Trophoblast cell (in vitro differentiated cells and primary cell): ENCODE measurements at regions not wholly inside any gene's neighbourhood (a gene's known extent, or its start where the extent isn't known, plus 50 kb on each side); places are given as distances from the start of the nearest gene placed in this dataset.

ENCODE experiments used
- DNase-seq, 2 donors: peaks; one replicate each; pipeline ENCODE4 v3.0.0-alpha.2; 2016
- H2AFZ ChIP-seq: 2 replicates; pipeline ENCODE4 v1.6.1; 2013; ENCODE audit warnings: low read length, moderate library complexity, mild to moderate bottlenecking; ENCODE audit not compliant: insufficient read depth, poor library complexity
- H2AK5ac ChIP-seq: 2 replicates; pipeline ENCODE4 v1.6.1; 2013; ENCODE audit warnings: mild to moderate bottlenecking, low read length
- H2BK120ac ChIP-seq: 2 replicates; pipeline ENCODE4 v1.6.1; 2013; ENCODE audit warnings: low read length, mild to moderate bottlenecking, moderate library complexity; ENCODE audit not compliant: insufficient read depth, poor library complexity
- H2BK12ac ChIP-seq: 2 replicates; pipeline ENCODE4 v1.6.1; 2013; ENCODE audit warnings: mild to moderate bottlenecking, low read length, moderate library complexity
- H2BK5ac ChIP-seq: 2 replicates; pipeline ENCODE4 v1.6.1; 2013; ENCODE audit warnings: low read length, low read depth, moderate library complexity, mild to moderate bottlenecking; ENCODE audit not compliant: poor library complexity
- H3K14ac ChIP-seq: 2 replicates; pipeline ENCODE4 v1.6.1; 2013; ENCODE audit warnings: mild to moderate bottlenecking, low read length
- H3K18ac ChIP-seq: 2 replicates; pipeline ENCODE4 v1.6.1; 2013; ENCODE audit warnings: mild to moderate bottlenecking, low read length
- H3K23ac ChIP-seq: 2 replicates; pipeline ENCODE4 v1.6.1; 2013; ENCODE audit warnings: low read length
- H3K27ac ChIP-seq: 2 replicates; pipeline ENCODE4 v1.5.1; 2013; ENCODE audit warnings: low read depth, mild to moderate bottlenecking, inconsistent platforms, low read length, moderate library complexity
- H3K27me3 ChIP-seq: 2 replicates; pipeline ENCODE4 v1.6.1; 2013; ENCODE audit warnings: inconsistent platforms, mild to moderate bottlenecking, low read length, moderate library complexity; ENCODE audit not compliant: insufficient read depth
- H3K36me3 ChIP-seq, 2 experiments: 1 replicate in 1 of 2; 2 replicates in 1 of 2; pipeline ENCODE4 v1.6.1; 2013; ENCODE audit warnings: low read length in 2 of 2, mild to moderate bottlenecking in 2 of 2, moderate library complexity in 1 of 2; ENCODE audit not compliant: insufficient read depth in 2 of 2, control insufficient read depth in 1 of 2
- H3K4ac ChIP-seq: 2 replicates; pipeline ENCODE4 v1.6.1; 2013; ENCODE audit warnings: low read depth, mild to moderate bottlenecking, low read length, moderate library complexity
- H3K4me1 ChIP-seq, 2 experiments: 1 replicate in 1 of 2; 2 replicates in 1 of 2; pipeline ENCODE4 v1.6.1; 2013; ENCODE audit warnings: low read length in 2 of 2, mild to moderate bottlenecking in 2 of 2, moderate library complexity in 1 of 2; ENCODE audit not compliant: insufficient read depth in 2 of 2, control insufficient read depth in 1 of 2
- H3K4me2 ChIP-seq: 2 replicates; pipeline ENCODE4 v1.6.1; 2013; ENCODE audit warnings: inconsistent platforms, mild to moderate bottlenecking, low read length, moderate library complexity
- H3K4me3 ChIP-seq: 2 replicates; pipeline ENCODE4 v1.5.1; 2013; ENCODE audit warnings: mild to moderate bottlenecking, low read depth, low read length, inconsistent platforms
- H3K79me1 ChIP-seq: one replicate; pipeline ENCODE4 v1.6.1; 2013; ENCODE audit warnings: low read length
- H3K79me2 ChIP-seq: 2 replicates; pipeline ENCODE4 v1.6.1; 2013; ENCODE audit warnings: low read length, mild to moderate bottlenecking; ENCODE audit not compliant: control insufficient read depth, insufficient read depth, poor library complexity
- H3K9ac ChIP-seq: 2 replicates; pipeline ENCODE4 v1.6.1; 2013; ENCODE audit warnings: mild to moderate bottlenecking, low read length
- H3K9me3 ChIP-seq: 2 replicates; pipeline ENCODE4 v1.6.1; 2013; ENCODE audit warnings: low read depth, mild to moderate bottlenecking, control low read depth, inconsistent platforms, low read length; ENCODE audit not compliant: insufficient read depth
- H4K12ac ChIP-seq: 2 replicates; pipeline ENCODE4 v1.6.1; 2013; ENCODE audit warnings: low read depth, mild to moderate bottlenecking, low read length, moderate library complexity
- H4K8ac ChIP-seq: 2 replicates; pipeline ENCODE4 v1.6.1; 2013; ENCODE audit warnings: low read depth, mild to moderate bottlenecking, low read length, moderate library complexity
- H4K91ac ChIP-seq: one replicate; pipeline ENCODE4 v1.6.1; 2013; ENCODE audit warnings: low read depth, mild to moderate bottlenecking, low read length, moderate library complexity
- WGBS: extraction: QIAGEN DNeasy Blood & Tissue Kit; methylation state at CpG from one replicate; pipeline ENCODE4 v1.1.7; 2013; ENCODE audit warnings: missing lambda C conversion rate; ENCODE audit not compliant: insufficient read length, insufficient coverage; ENCODE audit errors: extremely low coverage; 5-methylcytosine and 5-hydroxymethylcytosine counted together

GRCh38 chr16:49089533-49089932, 192.1 kb downstream of the CBLN1 start:
- Histone ChIP-seq H2BK120ac (no peak overlapping the region), H2BK12ac (no peak overlapping the region), H3K4me1 (peaks cover 2% of the 10 kb centered on the region in 2 experiments), H2AFZ (no peak overlapping the region), H3K36me3 (no peaks in the 10 kb centered on the region), H3K4me3 (no peak overlapping the region), H3K18ac (no peak overlapping the region), H3K4ac (no peak overlapping the region), H3K9ac (no peak overlapping the region), H3K27me3 (no peaks in the 10 kb centered on the region), H4K8ac (no peak overlapping the region), H4K91ac (no peak overlapping the region), H3K14ac (no peak overlapping the region), H2AK5ac (no peak overlapping the region), H3K9me3 (no peaks in the 10 kb centered on the region), H2BK5ac (no peak overlapping the region), H3K27ac (no peak overlapping the region), H3K79me2 (no peaks in the 10 kb centered on the region), H4K12ac (no peak overlapping the region), H3K4me2 (no peak overlapping the region), H3K23ac (no peak overlapping the region), H3K79me1 (no peaks in the 10 kb centered on the region)
- WGBS, result no CpG with 5 or more reads among the region's 2 CpGs
- no peak for DNase-seq

GRCh38 chr16:49089039-49089438, 192.6 kb downstream of the CBLN1 start:
- WGBS, result no CpG with 5 or more reads among the region's 4 CpGs
- Histone ChIP-seq H3K27me3 (no peaks in the 10 kb centered on the region), H4K91ac (no peak overlapping the region), H3K14ac (no peak overlapping the region), H2BK120ac (no peak overlapping the region), H4K8ac (no peak overlapping the region), H2BK5ac (no peak overlapping the region), H2AK5ac (no peak overlapping the region), H3K18ac (no peak overlapping the region), H3K4ac (no peak overlapping the region), H3K79me1 (no peaks in the 10 kb centered on the region), H3K9me3 (no peaks in the 10 kb centered on the region), H2BK12ac (no peak overlapping the region), H3K79me2 (no peaks in the 10 kb centered on the region), H4K12ac (no peak overlapping the region), H3K36me3 (no peaks in the 10 kb centered on the region), H3K4me3 (no peak overlapping the region), H3K27ac (no peak overlapping the region), H3K23ac (no peak overlapping the region), H2AFZ (no peak overlapping the region), H3K4me1 (peaks cover 2% of the 10 kb centered on the region in 2 experiments), H3K9ac (no peak overlapping the region), H3K4me2 (no peak overlapping the region)
- no peak for DNase-seq

GRCh38 chr16:49085686-49086085, 196.0 kb downstream of the CBLN1 start:
- WGBS, result no CpG with 5 or more reads among the region's 2 CpGs

GRCh38 chr16:49084628-49085390, 196.8 kb downstream of the CBLN1 start:
- H4K91ac ChIP-seq, result no peak overlapping the region
- no peak overlapping the region for H2BK120ac ChIP-seq
- H2BK5ac ChIP-seq, result no peak overlapping the region
- H3K36me3 ChIP-seq, result no peaks in the 10 kb centered on the region
- H3K9me3 ChIP-seq, result peaks cover 1% of the 10 kb centered on the region
- H2AFZ ChIP-seq, result no peak overlapping the region
- H3K4me3 ChIP-seq, result no peak overlapping the region
- H2AK5ac ChIP-seq, result no peak overlapping the region
- H3K4ac ChIP-seq, result no peak overlapping the region
- no peak overlapping the region for H3K18ac ChIP-seq
- H2BK12ac ChIP-seq, result no peak overlapping the region
- H3K4me2 ChIP-seq, result no peak overlapping the region
- no peaks in the 10 kb centered on the region for H3K4me1 ChIP-seq
- H3K79me1 ChIP-seq, result no peaks in the 10 kb centered on the region
- no peak overlapping the region for H4K8ac ChIP-seq
- no peaks in the 10 kb centered on the region for H3K27me3 ChIP-seq
- no peak for DNase-seq
- no peaks in the 10 kb centered on the region for H3K79me2 ChIP-seq
- no peak overlapping the region for H4K12ac ChIP-seq
- H3K27ac ChIP-seq, result no peak overlapping the region
- H3K14ac ChIP-seq, result no peak overlapping the region
- H3K23ac ChIP-seq, result no peak overlapping the region
- no peak overlapping the region for H3K9ac ChIP-seq

More at GRCh38 chr16:49085686-49086085, 196.0 kb downstream of the CBLN1 start:
- H2BK5ac ChIP-seq, result no peak overlapping the region
- no peak overlapping the region for H2BK120ac ChIP-seq
- H2BK12ac ChIP-seq, result no peak overlapping the region
- no peak overlapping the region for H3K9ac ChIP-seq
- no peak overlapping the region for H4K8ac ChIP-seq
- H3K79me2 ChIP-seq, result no peaks in the 10 kb centered on the region
- no peak overlapping the region for H3K18ac ChIP-seq
- no peak overlapping the region for H3K4ac ChIP-seq
- no peak overlapping the region for H3K23ac ChIP-seq
- H3K4me2 ChIP-seq, result no peak overlapping the region
- H3K27ac ChIP-seq, result no peak overlapping the region
- no peak overlapping the region for H2AFZ ChIP-seq
- no peaks in the 10 kb centered on the region for H3K4me1 ChIP-seq
- DNase-seq, result no peak
- H2AK5ac ChIP-seq, result no peak overlapping the region
- no peaks in the 10 kb centered on the region for H3K27me3 ChIP-seq
- H4K91ac ChIP-seq, result no peak overlapping the region
- no peak overlapping the region for H4K12ac ChIP-seq
- no peaks in the 10 kb centered on the region for H3K36me3 ChIP-seq
- no peaks in the 10 kb centered on the region for H3K79me1 ChIP-seq
- H3K4me3 ChIP-seq, result no peak overlapping the region
- H3K14ac ChIP-seq, result no peak overlapping the region
- H3K9me3 ChIP-seq, result no peaks in the 10 kb centered on the region
